Stimulated activated CD8-positive, alpha-beta memory T cell treated with anti-CD3 and anti-CD28 coated beads, Interleukin-12 subunit alpha, Interleukin-12 subunit beta, amount 100 ng/mL, for 24 hours (primary cell): ENCODE measurements at regions not wholly inside any gene's neighbourhood (a gene's known extent, or its start where the extent isn't known, plus 50 kb on each side); places are given as distances from the start of the nearest gene placed in this dataset.
A peak's percentile ranks its signal among the peaks of the same experiment; 100 is the strongest.
"Not testable (repeated sequence)": the region's sequence is repeated elsewhere in the genome, so short reads cannot be mapped to it uniquely, and the experiment has no call there.

Source experiments
- DNase-seq: peaks from one replicate; pipeline ENCODE4 v3.0.0-alpha.2; 2020; ENCODE audit errors: extremely low read depth

DNA sequence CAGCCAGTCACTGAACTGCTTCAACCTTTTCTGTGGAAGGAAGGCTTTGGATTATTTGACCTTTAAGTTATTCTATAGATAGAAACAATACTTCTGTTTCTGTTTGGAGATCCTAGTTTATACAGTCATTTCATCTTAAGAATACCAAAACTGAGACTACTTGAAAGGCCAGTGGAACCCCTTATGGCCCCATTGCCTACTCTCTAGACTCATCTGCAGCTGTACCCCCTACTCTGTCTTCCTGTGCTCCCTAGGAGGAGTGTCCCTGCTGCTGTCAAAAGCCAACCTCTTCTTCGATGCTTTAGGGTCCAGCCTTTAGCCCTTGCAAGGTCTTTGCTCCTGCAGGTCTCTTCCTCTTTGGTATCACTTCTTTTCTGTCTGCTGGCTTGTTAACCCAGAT, 169.6 kb downstream of the EDEM1 start:
- DNase-seq, result no peak

DNA sequence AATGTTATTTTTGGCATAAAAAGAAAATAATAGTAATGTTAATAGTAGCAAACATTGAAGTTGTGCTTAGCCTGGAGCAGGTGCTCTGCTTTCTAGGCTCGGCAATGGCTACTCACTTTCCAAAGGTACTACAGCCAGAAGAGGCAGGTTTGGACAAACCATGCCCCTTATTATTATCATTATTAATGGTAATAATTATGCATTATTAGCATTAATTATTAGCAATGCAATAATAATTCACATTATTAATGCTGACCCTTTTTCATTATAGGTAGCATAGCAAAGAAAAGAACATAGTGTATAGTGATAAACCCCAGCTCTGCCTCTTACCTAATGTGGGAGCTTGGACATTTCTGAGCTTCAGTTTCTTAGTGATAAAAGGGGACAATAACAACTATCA, 171.4 kb downstream of the EDEM1 start:
- DNase-seq, result no peak

DNA sequence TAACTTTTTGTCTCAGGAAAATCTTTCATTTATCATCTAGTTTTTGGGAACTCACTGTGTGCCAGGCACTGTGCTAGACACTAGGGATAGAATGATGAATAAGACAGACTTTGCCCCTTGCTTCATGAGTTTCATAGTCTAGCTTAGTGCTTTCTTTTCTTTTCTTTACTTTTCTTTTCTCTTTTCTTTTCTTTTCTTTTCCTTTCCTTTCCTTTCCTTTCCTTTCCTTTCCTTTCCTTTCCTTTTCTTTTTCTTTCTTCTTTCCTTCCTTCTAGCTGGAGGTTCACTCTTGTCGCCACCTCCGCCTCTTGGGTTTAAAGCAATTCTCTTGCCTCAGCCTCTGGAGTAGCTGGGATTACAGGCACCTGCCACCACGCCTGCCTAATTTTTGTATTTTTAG, 172.9 kb downstream of the EDEM1 start:
- DNase-seq, result no peak

DNA sequence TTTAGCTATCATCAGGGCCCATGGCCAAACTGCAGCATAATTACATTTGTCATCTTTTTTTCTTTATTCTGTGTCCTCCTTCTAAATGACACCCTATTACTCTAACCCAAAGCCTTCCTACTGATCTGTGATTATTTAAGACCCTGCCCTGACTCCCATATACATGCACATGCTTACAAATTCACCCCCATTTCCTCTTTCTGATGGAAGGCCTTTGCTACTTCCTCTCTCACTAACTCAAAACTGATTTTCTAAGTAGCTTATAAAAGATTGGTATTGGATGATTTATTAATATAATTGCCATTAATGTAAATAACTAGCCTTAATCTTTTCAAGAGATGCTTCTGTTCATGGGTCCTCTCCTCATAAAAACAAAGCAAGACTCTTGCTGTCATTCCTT, 179.2 kb downstream of the EDEM1 start:
- no peak for DNase-seq

DNA sequence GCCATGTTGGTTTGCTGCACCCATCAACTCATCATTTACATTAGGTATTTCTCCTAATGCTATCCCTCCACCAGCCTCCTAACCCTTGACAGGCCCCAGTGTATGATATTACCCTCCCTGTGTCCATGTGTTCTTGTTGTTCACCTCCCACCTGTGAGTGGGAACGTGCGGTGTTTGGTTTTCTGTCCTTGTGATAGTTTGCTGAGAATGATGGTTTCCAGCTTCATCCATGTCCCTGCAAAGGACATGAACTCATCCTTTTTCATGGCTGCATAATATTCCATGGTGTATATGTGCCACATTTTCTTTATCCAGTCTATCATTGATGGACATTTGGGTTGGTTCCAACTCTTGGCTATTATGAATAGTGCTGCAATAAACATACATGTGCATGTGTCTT, 184.0 kb downstream of the EDEM1 start:
- DNase-seq, result not testable (repeated sequence)

DNA sequence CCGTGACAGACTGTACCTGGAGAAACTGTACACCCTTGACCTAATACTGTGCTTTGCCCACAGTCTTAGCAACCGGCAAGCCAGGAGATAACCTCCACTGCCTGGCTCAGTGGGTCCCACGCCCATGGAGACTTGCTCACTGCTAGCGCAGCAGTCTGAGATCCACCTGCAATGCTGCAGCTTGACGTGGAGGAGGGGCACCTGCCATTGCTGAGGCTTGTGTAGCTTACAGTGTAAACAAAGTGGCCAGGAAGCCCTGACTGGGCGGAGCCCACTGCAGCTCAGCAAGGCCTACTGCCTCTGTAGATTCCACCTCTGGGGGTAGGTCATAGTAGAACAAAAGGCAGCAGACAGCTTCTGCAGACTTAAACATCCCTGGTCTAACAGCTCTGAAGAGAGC, 189.3 kb downstream of the EDEM1 start:
- no peak for DNase-seq

DNA sequence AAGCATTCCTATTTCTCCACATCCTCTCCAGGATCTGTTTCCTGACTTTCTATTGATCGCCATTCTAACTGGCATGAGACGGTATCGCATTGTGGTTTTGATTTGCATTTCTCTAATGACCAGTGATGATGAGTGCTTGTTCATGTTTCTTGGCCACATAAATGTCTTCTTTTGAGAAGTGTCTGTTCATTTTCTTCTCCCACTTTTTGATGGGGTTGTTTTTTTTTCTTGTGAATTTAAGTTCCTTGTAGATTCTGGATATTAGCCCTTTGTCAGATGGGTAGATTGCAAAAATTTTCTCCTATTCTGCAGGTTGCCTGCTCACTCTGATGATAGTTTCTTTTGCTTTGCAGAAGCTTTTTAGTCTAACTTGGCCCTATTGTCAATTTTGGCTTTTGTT, 191.8 kb downstream of the EDEM1 start:
- not testable (repeated sequence) for DNase-seq

DNA sequence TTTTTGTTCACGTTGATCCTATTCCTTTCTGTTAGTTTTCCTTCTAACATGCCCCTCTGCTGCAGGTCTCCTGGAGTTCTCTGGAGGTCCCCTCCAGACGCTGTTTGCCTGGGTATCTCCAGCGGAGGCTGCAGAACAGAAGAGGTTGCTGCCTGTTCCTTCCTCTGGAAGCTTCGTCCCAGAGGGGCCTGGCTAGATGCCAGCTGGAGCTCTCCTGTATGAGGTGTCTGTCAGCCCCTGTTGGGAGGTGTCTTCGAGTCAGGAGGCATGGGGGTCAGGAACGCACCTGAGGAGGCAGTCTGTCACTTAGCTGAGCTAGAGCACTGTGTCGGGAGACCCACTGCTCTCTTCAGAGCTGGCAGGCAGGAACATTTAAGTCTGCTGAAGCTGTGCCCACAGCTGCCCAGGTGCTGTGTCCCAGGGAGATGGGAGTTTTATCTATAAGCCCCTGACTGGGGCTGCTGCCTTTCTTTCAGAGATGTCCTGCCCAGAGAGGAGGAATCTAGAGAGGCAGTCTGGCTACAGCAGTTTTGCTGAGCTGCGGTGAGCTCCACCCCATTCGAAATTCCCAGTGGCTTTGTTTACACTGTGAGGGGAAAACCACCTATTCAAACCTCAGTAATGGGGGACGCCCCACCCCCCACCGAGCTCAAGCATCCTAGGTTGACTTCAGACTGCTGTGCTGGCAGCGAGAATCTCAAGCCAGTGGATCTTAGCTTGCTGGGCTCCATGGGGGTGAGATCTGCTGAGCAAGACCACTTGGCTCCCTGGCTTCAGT, 196.2 kb downstream of the EDEM1 start:
- not testable (repeated sequence) for DNase-seq

DNA sequence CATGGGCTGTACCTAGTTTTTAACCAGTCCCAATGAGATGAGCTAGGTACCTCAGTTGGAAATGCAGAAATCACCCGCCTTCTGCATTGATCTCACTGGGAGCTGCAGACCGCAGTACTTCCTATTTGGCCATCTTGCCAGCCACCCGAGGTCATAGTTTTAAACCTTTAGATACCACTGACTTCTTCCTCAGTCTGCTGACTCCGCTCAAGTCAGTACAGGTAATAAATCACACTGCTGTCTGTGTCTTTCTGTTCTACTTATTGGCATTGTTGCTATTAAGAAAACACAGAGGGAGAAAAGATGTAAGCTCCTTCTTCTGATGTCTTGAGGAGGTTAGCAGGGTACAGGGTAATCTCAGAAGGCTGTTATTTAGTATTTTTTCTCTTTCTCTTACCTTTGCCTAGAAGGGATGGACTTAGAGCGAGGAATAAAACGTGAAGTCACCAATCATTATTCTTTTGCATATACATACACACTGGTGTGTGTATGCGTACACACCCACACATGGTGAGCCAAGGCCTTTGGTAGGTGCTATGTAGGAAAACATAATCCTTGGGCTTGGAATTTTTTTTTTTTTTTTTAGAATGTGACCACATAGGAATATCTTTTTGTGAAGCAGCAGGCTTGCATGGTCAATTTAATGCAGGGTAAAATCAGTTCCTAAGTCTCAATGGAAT, 197.2 kb downstream of the EDEM1 start:
- DNase-seq, result no peak

DNA sequence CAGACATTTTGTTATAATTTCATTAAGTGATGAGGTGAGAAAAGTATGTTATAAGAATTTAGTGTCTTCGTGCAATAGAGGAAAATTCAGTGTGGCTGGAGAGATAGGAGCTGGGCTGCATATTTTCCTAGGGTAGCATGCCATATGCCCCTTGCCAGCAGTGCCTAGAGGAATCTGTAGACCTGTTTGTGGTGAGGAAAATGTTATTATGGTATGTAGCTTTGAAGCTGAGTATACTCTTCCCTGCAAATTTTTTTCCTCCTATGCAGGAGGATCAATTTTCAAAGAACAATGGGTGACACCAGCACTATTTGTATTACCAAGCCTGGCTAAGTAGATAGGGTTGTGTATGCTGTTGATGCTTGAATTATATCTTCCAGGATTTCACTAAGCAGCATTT, 200.6 kb downstream of the EDEM1 start:
- no peak for DNase-seq

DNA sequence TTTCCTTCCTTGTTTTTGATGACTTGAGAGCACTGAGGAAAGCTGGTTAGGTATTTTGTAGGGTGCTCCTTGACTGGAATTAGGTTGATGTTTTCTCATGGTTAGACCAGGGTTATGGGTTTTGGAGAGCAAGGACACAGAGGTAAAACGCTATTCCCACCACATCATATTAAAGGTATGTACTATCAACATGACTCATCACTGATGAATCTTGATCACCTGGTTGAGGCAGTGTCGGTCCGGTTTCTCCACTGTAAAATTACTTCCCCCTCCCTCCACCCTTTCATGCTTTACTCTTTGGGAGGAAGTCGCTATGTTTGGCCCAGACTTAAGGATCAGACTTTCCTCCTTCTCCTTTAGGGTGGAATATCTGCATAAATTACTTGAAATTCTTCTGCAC, 201.6 kb downstream of the EDEM1 start:
- no peak for DNase-seq

DNA sequence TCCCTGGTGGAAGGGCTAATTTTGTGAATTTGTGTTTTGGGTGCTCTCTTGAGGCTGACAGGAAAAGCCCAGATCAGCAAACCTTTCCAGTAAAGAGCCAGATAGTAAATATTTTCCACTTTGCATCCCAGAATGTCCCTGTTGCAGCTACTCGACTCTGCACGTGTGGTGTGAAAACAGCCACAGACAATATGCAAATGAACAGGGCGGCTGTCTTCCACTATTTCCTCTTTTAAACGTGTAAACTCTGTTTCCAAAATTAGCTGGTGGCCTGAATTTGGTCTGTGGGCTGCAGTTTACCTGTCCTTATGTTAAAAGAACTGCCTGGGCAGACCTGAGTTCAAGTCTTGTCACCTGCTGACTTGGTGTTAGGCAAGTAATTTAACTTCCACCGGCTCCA, 202.7 kb downstream of the EDEM1 start:
- no peak for DNase-seq

DNA sequence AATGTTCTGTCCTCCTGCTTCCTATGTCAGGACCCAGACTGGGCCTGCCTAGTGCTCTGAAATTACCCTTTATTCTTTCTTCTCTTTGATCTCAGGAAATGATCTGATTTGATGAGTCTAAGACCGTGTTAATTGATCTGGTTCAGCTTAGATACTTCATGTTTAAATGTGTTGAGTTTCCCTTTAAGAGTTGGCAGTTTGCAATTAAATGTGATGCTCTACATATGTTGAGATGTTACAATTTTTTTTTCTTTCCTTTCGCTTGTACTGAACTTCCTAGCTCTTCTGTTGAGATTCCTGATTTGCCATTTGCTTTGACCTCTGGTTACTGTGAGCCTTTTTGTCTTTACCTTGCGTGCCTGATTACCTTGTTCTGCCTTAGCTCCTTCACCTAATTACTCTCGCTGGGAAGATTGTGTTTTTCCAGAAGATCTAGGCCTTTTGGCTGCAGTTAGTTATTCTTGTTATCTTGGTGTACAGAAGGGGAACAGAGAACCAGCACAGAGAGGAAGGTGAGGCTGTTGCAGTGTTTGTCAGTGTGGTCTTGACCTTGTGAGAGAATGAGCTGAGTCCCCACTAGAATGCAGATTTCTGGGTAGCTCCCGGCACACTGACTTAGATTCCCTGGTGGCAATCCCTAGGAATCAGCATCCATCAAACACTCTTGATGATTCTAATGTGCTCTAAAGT, 203.6 kb downstream of the EDEM1 start:
- DNase-seq, result no peak

DNA sequence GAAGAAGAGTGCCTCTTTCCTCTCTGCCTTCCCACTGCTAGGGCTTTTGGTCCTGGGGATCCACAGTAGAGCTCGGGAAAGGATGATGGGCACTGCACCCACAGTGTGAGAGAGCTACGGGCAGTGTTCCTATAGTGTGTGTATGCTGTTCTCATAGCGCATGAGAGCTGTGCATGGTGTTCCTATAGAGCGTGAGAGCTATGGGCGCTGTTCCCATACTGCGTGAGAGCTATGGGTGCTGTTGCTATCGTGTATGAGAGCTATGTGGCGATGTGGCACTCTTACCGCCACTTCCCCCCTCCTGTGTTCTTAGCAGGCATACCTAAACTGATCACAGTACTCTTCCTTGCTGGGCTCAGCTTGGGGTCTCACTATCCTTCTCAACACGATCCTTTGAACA, 213.5 kb downstream of the EDEM1 start:
- DNase-seq, result no peak

DNA sequence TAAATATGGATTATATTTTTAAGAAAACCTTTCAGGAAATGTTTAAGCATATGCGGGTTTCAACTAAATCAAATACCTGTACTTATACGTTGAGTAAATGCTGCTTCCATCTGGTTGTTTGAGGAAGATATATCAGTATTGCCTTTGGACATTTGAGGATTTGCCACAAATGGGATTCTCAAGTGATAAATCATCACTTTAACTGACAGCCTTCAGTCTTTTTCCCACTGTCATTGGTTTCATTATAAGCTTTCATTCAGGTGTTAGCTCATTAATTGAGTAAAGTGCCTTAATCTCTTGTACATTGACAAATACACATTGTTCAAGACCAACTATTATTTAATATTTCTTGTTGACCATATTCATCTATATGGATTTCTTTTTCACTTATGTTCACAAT, 217.2 kb downstream of the EDEM1 start:
- no peak for DNase-seq

DNA sequence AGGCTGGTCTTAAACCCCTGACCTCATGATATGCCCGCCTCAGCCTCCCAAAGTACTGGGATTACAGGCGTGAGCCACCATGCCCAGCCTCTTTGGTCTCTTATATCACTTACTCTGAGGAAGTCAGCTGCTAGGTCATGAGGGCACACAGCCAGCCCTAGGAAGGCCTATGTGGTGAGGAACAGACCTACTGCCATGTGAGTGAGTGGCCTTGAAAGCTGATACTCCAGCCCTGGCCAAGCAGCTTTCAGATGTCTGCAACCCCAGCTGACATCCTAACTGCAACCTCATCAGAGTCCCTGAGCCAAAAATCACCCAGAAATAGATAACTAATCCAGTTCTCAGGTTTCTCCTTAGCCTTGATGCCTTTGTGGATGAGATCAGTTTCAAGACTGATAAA, 224.3 kb downstream of the EDEM1 start:
- DNase-seq, result no peak

DNA sequence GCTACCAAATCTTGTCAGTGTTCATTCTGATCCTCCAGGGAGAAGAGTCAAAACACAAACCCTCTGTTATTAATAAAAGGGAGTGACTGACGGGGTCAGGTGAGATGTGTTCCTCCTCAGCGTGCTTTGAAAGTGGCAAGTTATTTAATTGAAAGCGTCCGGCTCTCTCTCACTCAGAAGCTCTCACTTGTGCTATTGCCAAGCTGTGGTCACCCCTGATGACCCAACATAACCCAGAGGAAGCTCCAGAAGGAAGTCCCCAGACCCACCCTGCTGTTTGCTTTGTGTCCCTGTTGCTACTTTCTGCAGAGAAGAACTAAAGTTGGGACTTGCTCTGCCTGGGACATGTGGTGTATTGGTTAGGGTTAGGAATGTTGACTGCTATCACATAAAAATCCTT, 235.6 kb downstream of the EDEM1 start:
- no peak for DNase-seq

DNA sequence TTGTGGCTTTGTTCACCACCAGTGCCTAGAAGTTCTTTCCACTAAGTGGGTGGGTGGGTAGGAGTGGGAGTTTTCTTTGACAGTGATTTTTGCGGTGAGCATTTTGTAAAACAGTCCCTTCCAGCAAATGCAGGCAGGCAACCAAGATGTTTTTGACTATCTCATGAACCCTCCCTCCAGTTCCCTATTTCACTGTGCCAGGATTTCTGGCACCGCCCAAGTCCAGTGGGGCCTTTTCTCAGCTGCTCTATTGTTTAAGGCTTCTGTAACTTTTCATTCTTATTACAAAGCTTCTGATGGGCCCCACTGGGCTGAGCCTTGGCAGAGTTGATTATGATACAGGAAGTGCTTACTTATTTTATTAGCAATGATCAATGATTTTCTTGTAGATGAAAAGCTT, 236.0 kb downstream of the EDEM1 start:
- no peak for DNase-seq

DNA sequence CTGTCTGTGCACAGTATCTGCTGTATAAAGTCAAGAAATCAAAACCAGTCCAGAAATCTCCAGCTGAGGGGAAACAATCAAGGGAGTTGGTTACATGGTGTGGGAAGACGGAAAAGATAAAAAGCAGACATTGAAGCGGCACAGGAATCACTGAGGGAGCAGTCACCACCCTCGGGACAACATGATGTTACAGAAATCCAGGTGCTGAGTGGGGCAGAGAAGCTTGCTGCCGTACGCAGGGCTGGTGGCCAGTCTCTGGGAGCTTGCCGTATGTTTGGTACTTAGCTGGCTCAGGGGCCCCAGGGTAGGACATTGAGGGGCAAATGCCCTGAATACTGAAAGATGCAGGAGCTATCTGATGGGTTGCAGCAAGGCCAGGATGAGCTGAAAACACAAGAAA, 237.9 kb downstream of the EDEM1 start:
- DNase-seq, result no peak

DNA sequence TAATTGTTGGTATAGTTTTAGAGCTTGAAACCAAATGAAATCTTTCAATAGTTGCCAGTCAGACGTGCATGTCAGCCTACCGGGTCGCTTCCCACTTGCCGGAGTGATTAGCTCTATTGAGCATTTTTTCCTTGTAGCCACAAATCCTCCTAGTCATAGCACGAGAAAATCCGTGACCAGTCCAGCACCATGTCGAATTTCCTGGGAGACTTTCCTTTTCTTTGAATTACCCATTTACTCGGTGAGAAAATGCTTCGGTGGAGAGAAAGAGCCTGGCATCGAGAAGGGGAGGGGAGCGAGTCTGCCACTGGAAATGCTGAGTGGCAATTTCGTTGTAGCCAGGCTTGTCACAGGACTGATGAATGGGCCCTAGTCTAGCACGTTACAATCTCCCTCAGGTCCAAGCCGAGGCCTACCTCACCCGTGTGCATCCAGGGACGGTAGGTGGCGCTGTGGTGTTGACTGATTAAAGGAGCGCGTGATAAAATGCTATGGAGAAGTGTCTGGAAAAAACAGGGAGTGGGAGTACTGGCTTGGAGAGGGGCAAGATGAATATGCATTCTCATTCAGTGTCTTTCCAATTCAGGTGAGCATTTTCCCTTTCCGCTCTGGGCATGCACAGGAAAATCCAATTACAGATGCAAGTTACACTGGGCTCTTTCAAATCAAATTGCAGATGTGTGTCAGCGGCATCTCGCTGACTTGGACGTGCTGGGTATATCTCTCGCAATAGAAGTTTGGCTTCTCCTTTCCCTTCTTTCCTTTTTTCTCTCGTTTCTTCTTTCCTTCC, 238.8 kb downstream of the EDEM1 start:
- DNase-seq, result peak; percentile 9

DNA sequence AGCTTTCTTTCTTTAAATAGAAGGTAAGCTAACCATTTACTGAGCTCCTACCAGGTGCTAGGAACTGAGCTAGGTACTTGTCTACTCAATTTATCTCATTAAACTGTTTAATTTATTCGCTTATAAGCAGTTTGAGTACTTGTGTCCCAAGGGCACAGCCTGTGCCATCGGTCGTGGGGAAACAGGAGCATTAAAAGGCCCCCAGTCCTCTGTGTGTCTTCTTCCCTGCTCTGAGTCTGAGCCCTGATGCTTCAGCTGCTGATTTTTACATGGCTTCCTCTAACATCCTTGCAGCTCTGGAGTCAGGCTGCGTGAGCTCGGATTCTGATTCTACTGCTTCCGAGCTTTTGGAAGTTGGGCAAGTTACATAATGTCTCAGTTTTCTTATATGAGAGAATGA, 239.5 kb downstream of the EDEM1 start:
- DNase-seq, result no peak

DNA sequence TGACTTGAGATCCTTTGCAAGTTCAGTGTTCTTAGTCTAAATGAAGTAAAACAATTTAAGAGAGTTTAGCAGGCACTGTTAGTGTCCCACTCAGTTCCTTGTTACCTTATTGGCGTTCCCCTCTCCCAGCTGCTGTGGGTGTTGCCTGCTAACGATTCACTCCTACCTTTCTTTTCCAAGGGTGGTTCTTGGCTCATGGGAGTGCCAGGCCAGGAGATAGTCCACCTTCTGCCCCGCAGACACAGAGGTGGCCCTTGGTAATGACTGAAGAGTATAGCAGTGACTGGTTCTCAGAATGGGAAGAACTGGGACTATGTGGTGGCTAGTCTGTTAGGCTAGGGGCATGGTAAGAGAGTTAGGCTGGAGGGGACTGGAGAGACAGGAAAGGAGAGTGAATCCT, 240.4 kb downstream of the EDEM1 start:
- no peak for DNase-seq
